ENCODE measurements at regions not wholly inside any gene's neighbourhood (a gene's known extent, or its start where the extent isn't known, plus 50 kb on each side); places are given as distances from the start of the nearest gene placed in this dataset.
A peak's percentile ranks its signal among the peaks of the same experiment; 100 is the strongest.

- Histone ChIP-seq H3K27me3 (no peaks in the 10 kb centered on the region), H3K27ac (no peak overlapping the region), H3K36me3 (no peaks in the 10 kb centered on the region), H3K9me3 (peaks cover 0 to 3% (median 0%) of the 10 kb centered on the region in 4 donors), H3K4me3 (no peak overlapping the region), H3K4me1 (peaks cover 0 to 22% (median 7%) of the 10 kb centered on the region in 4 donors)
- TF ChIP-seq POLR2A (IDR thresholded peaks at IDR 0.05) (no peak), POLR2AphosphoS5 (IDR thresholded peaks at IDR 0.05) (no peak), CTCF (IDR thresholded peaks at IDR 0.05) (no peak), EP300 (IDR thresholded peaks at IDR 0.05) (no peak)
- intact Hi-C loops (cut with DNase I): no loop called here
- WGBS, 2 donors: 89 to 90% methylated on average over 4 of the region's 4 CpGs
- DNase-seq: no peak
Measured at GRCh38 chr6:14468647-14469321, 351.2 kb downstream of the CD83 start.

GRCh38 chr6:14470101-14470500 is 352.5 kb downstream of the CD83 start:
- Histone ChIP-seq H3K36me3 (no peaks in the 10 kb centered on the region), H3K9me3 (no peaks in the 10 kb centered on the region), H3K27me3 (no peaks in the 10 kb centered on the region), H3K27ac (no peak overlapping the region), H3K4me1 (peaks cover 0 to 22% (median 7%) of the 10 kb centered on the region in 4 donors), H3K4me3 (no peak overlapping the region)
- WGBS, 2 donors: 75 to 86% methylated on average over 3 of the region's 3 CpGs
- DNase-seq: no peak
- intact Hi-C loops (cut with DNase I): no loop called here
- TF ChIP-seq CTCF (IDR thresholded peaks at IDR 0.05) (no peak), POLR2A (IDR thresholded peaks at IDR 0.05) (no peak), POLR2AphosphoS5 (IDR thresholded peaks at IDR 0.05) (no peak), EP300 (IDR thresholded peaks at IDR 0.05) (no peak)

DNA sequence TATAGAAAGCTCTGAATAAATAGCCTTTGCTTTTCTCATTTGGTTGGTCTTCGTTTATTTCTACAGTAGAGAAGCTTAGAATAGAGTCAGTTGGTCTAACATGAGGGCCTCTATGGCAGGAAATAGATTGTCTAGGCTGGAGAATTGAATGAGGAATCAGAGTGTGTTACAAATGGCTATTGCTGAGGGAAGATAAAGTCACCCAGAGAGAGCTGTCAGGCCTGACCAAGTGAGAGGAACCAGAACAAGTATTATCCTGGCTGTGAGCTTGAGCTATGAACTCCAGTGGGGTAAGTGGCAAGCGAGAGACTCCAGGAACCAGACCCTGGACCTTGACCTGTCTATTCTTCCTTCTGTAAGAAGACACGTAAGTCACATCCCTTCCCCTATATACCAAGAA is 353.1 kb downstream of the CD83 start:
- WGBS, 2 donors: 81 to 87% methylated on average over 3 of the region's 3 CpGs
- Histone ChIP-seq H3K27me3 (no peaks in the 10 kb centered on the region), H3K27ac (no peak overlapping the region), H3K4me3 (no peak overlapping the region), H3K4me1 (peaks cover 0 to 22% (median 7%) of the 10 kb centered on the region in 4 donors), H3K36me3 (no peaks in the 10 kb centered on the region), H3K9me3 (no peaks in the 10 kb centered on the region)
- intact Hi-C loops (cut with DNase I): no loop called here
- peak in 1 of 4 donors; percentile 38 for TF ChIP-seq POLR2AphosphoS5 (IDR thresholded peaks at IDR 0.05)
- TF ChIP-seq EP300 (IDR thresholded peaks at IDR 0.05): no peak
- no peak for DNase-seq

DNA sequence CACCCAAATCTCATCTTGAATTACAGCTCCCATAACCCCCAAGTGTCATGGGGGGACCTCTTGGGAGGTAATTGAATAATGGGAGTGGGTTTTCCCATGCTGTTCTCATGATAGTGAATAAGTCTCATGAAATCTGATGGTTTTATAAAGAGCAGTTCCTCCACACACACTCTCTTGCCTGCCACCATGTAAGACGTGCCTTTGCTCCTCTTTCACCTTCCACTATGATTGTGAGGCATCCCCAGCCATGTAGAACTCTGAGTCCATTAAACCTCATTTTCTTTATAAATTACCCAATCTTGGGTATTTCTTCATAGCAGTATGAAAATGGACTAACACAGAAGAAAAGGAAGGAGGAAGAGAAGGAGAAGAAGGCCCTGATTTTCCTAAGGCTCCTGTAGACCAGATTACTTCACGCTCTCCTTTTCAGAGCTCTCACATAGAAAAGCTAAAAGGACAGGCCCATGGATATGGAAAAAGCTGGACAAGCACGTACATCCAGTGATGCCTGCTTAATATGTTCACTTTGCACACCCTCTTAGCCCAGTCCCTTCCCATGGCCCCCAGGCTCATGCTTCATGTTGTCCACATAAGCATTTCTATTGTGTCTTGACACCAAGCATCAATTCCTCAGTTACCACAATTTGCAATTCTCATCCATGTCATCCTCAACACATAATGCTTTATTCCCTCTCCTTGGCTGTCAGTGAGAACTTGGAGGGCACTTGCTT is 354.8 kb downstream of the CD83 start:
- H3K27me3 ChIP-seq: no peaks in the 10 kb centered on the region
- H3K27ac ChIP-seq: no peak overlapping the region
- H3K36me3 ChIP-seq: no peaks in the 10 kb centered on the region
- TF ChIP-seq EP300 (IDR thresholded peaks at IDR 0.05) (no peak), POLR2AphosphoS5 (IDR thresholded peaks at IDR 0.05) (no peak), POLR2A (IDR thresholded peaks at IDR 0.05) (no peak), CTCF (IDR thresholded peaks at IDR 0.05) (no peak)
- DNase-seq: no peak
- no peaks in the 10 kb centered on the region for H3K9me3 ChIP-seq
- intact Hi-C loops (cut with DNase I): no loop called here
- 96 to 97% methylated on average over 3 of the region's 3 CpGs for WGBS, 2 donors
- peaks cover 0 to 35% (median 18%) of the 10 kb centered on the region in 4 donors for H3K4me1 ChIP-seq
- H3K4me3 ChIP-seq: no peak overlapping the region

DNA sequence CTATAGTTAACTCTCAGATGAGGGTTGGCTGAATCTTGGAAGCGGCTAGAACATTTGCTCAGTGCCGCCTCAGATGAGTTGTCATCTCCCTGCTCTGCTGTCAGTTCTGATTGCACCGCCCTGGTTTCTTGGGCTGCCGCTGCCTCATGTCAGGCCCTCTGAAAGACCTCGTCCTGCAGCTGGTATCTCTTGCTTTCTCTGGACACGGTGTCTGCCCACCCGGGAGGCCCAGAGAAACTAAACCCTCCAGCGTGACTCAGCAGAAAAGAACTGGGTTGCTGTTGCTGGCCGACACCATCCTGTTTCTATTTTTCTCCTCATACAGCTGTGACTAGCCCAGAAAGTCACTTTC is 355.4 kb downstream of the CD83 start:
- DNase-seq: no peak
- TF ChIP-seq EP300 (IDR thresholded peaks at IDR 0.05) (no peak), POLR2AphosphoS5 (IDR thresholded peaks at IDR 0.05) (no peak), POLR2A (IDR thresholded peaks at IDR 0.05) (no peak), CTCF (IDR thresholded peaks at IDR 0.05) (no peak)
- peaks cover 3 to 37% (median 21%) of the 10 kb centered on the region in 4 donors for H3K4me1 ChIP-seq
- H3K4me3 ChIP-seq: no peak overlapping the region
- intact Hi-C loops (cut with DNase I): no loop called here
- H3K9me3 ChIP-seq: no peaks in the 10 kb centered on the region
- H3K36me3 ChIP-seq: no peaks in the 10 kb centered on the region
- H3K27ac ChIP-seq: no peak overlapping the region
- H3K27me3 ChIP-seq: no peaks in the 10 kb centered on the region
- 67 to 88% methylated on average over 9 of the region's 9 CpGs for WGBS, 2 donors

All from sigmoid colon (tissue), 6 donors.